GM12878 (cell line): ENCODE measurements at regions not wholly inside any gene's neighbourhood (a gene's known extent, or its start where the extent isn't known, plus 50 kb on each side); places are given as distances from the start of the nearest gene placed in this dataset.

Source experiments
- ATAC-seq: fragments of 200-7000 bp; cut with Tn5 transposase; 3 replicates; pipeline ENCODE4 v1.9.1; 2020; ENCODE audit warnings: mild to moderate bottlenecking, moderate library complexity
- BruUV-seq: library from RNA; stranded (reverse); fragments of 400-500 nt; replicated peaks from 2 replicates; lab custom pipeline; 2021; lab: Mats Ljungman, UMichigan
- CTCF ChIA-PET: fragments of 300-600 bp; sonication (Branson Sonifier 250); formaldehyde crosslinking; extraction: SDS; loops from one replicate; lab custom pipeline; 2021; ENCODE audit warnings: inconsistent platforms; lab: Yijun Ruan, JAX
- POLR2A ChIA-PET: fragments of 350-600 bp; formaldehyde crosslinking; extraction: SDS; loops from one replicate; lab custom pipeline; 2021; ENCODE audit warnings: inconsistent platforms; lab: Charles Lee
- RAD21 ChIA-PET: fragments of 300-600 bp; sonication (Branson Sonifier 250); formaldehyde crosslinking; loops from one replicate; lab custom pipeline; 2023; ENCODE audit warnings: antibody characterized with exemption; ENCODE audit not compliant: unreplicated experiment; lab: Charles Lee
- SMC1A ChIA-PET: fragments of 300-600 bp; sonication (Branson Sonifier 250); formaldehyde crosslinking; loops from one replicate; lab custom pipeline; 2023; ENCODE audit not compliant: unreplicated experiment, uncharacterized antibody; lab: Charles Lee
- DNase-seq: peaks from one replicate; pipeline ENCODE4 v3.0.0-alpha.2; 2011; ENCODE audit warnings: low read depth, low spot score
- FAIRE-seq: peaks from 3 replicates; lab custom pipeline; 2011; peaks lifted over from hg19 to GRCh38; lab: Jason Lieb, UNC
- H2AFZ ChIP-seq: 2 replicates; pipeline ENCODE4 v1.6.0; 2011; ENCODE audit warnings: low read depth, low read length, control low read depth; ENCODE audit not compliant: control insufficient read depth
- H3K27ac ChIP-seq: 2 replicates; pipeline ENCODE4 v1.5.1; 2011; ENCODE audit warnings: control low read depth; ENCODE audit not compliant: control insufficient read depth, insufficient read depth
- H3K27me3 ChIP-seq, 2 experiments: replicated peaks in 1 of 2; 2 replicates each; pipeline versions ENCODE4 v1.6.0 to v1.6.1; 2011; ENCODE audit warnings: low read length in 1 of 2; ENCODE audit not compliant: control insufficient read depth in 2 of 2, insufficient read depth in 2 of 2
- H3K36me3 ChIP-seq, 2 experiments: 2 replicates each; pipeline ENCODE4 v1.5.1; 2011; ENCODE audit warnings: low read length in 1 of 2; ENCODE audit not compliant: control insufficient read depth in 2 of 2, insufficient read depth in 2 of 2
- H3K4me1 ChIP-seq: 2 replicates; pipeline ENCODE4 v1.6.1; 2011; ENCODE audit warnings: mild to moderate bottlenecking, low read length, moderate library complexity, mixed read lengths; ENCODE audit not compliant: control insufficient read depth, insufficient read depth
- H3K4me2 ChIP-seq: 2 replicates; pipeline ENCODE4 v1.6.0; 2011; ENCODE audit warnings: control low read depth; ENCODE audit not compliant: control insufficient read depth, insufficient read depth
- H3K4me3 ChIP-seq: fragments of 200-600 bp; sonication (generic); 2 replicates; pipeline ENCODE4 v1.5.1; 2016
- H3K79me2 ChIP-seq: 2 replicates; pipeline ENCODE4 v1.6.0; 2011; ENCODE audit warnings: low read length; ENCODE audit not compliant: control insufficient read depth, insufficient read depth
- H3K9ac ChIP-seq: 2 replicates; pipeline ENCODE4 v1.8.0; 2011; ENCODE audit warnings: low read length, control low read depth, mixed read lengths; ENCODE audit not compliant: control insufficient read depth, insufficient read depth
- H3K9me3 ChIP-seq: replicated peaks from 3 replicates; pipeline ENCODE4 v1.5.1; 2011; ENCODE audit warnings: mild to moderate bottlenecking, low read length; ENCODE audit not compliant: control insufficient read depth, insufficient read depth
- H4K20me1 ChIP-seq: 2 replicates; pipeline ENCODE4 v1.6.0; 2011; ENCODE audit not compliant: control insufficient read depth, insufficient read depth
- E2F4 ChIP-seq: IDR thresholded peaks from 2 replicates; pipeline ENCODE4 v1.6.1; 2012; ENCODE audit warnings: low read depth, low read length, improper control_type of control experiment
- FOXK2 ChIP-seq: fragments of 450-650 bp; IDR thresholded peaks from 2 replicates; pipeline ENCODE4 v1.6.1; 2017; ENCODE audit warnings: mild to moderate bottlenecking, moderate library complexity
- IRF5 ChIP-seq: fragments of 450-650 bp; IDR thresholded peaks from 2 replicates; pipeline ENCODE4 v1.6.1; 2017; ENCODE audit warnings: borderline replicate concordance
- PAX5 ChIP-seq: IDR thresholded peaks from 2 replicates; pipeline ENCODE4 v1.6.1; 2011; ENCODE audit warnings: low read depth, low read length, borderline replicate concordance
- WGBS: methylation state at CpG from one replicate; pipeline ENCODE4 v1.1.6; 2016; ENCODE audit warnings: low lambda C conversion rate; ENCODE audit not compliant: insufficient replicate concordance, insufficient coverage; ENCODE audit errors: missing lambda C conversion rate; 5-methylcytosine and 5-hydroxymethylcytosine counted together
- in situ Hi-C: fragments of 300-500 bp; cut with MboI; formaldehyde crosslinking; loops from 9 replicates; pipeline ENCODE4 v1.14.3; 2018; ENCODE audit warnings: mixed read lengths
- intact Hi-C: fragments of 100-400 bp; cut with micrococcal nuclease; formaldehyde crosslinking; loops from one replicate; pipeline ENCODE4 v1.14.2; 2022; ENCODE audit not compliant: unreplicated experiment

GRCh38 chr4:13907255-13907751, 279.8 kb upstream of the BOD1L1 start (continued):
- no peak for TF ChIP-seq E2F4
- no peak for TF ChIP-seq FOXK2

GRCh38 chr4:13908455-13908854, 280.9 kb upstream of the BOD1L1 start:
- FAIRE-seq = no peak
- DNase-seq = no peak

More at GRCh38 chr4:13908455-13908854, 280.9 kb upstream of the BOD1L1 start:
- no peak overlapping the region for H3K4me2 ChIP-seq
- ChIA-PET CTCF (interaction anchor here (1.2 kb wide), 1 partner anchor 252 kb away, joined by 3 read pairs; no protein-coding TSS in a partner anchor), SMC1A (no interaction called here), POLR2A (no interaction called here), RAD21 (no interaction called here)
- H2AFZ ChIP-seq = no peak overlapping the region
- H3K27me3 ChIP-seq = no peaks in the 10 kb centered on the region
- H3K4me1 ChIP-seq = no peaks in the 10 kb centered on the region
- H3K27ac ChIP-seq = no peak overlapping the region
- no peak for TF ChIP-seq E2F4
- TF ChIP-seq PAX5 = no peak
- no peak for TF ChIP-seq IRF5
- in situ Hi-C loops (no loop called here), intact Hi-C loops (no loop called here)
- H3K4me3 ChIP-seq = no peak overlapping the region
- H3K79me2 ChIP-seq = no peaks in the 10 kb centered on the region
- ATAC-seq = no peak
- H4K20me1 ChIP-seq = no peaks in the 10 kb centered on the region
- WGBS = 91% methylated on average over 2 of the region's 2 CpGs
- no peaks in the 10 kb centered on the region for H3K9me3 ChIP-seq
- no TSS peak for BruUV-seq
- H3K36me3 ChIP-seq = no peaks in the 10 kb centered on the region
- H3K9ac ChIP-seq = no peak overlapping the region
